UCSD-AML1 (cell line): ENCODE measurements at regions not wholly inside any gene's neighbourhood (a gene's known extent, or its start where the extent isn't known, plus 50 kb on each side); places are given as distances from the start of the nearest gene placed in this dataset.

Source experiments
- DNase-seq: peaks from one replicate; lab custom pipeline; 2025; ENCODE audit not compliant: unreplicated experiment; lab: John Stamatoyannopoulos, UW

GRCh38 chr4:99714179-99714578 lies 56.6 kb upstream of the C4orf54 start:
- no peak for DNase-seq

GRCh38 chr4:99712530-99712929 lies 54.9 kb upstream of the C4orf54 start:
- DNase-seq = no peak

- DNase-seq = no peak
Observed at GRCh38 chr4:99712099-99712498, 54.5 kb upstream of the C4orf54 start.

GRCh38 chr4:99711657-99712056 lies 54.0 kb upstream of the C4orf54 start:
- no peak for DNase-seq

- no peak for DNase-seq
Observed at GRCh38 chr4:99710681-99711345, 53.2 kb upstream of the C4orf54 start.

- DNase-seq = no peak
Observed at GRCh38 chr4:99710020-99710419, 52.4 kb upstream of the C4orf54 start.

- DNase-seq = no peak
Observed at GRCh38 chr4:99708551-99708950, 50.9 kb upstream of the C4orf54 start.
